ENCODE measurements at regions not wholly inside any gene's neighbourhood (a gene's known extent, or its start where the extent isn't known, plus 50 kb on each side); places are given as distances from the start of the nearest gene placed in this dataset.

- H3K4me1 ChIP-seq (ENCODE audit: insufficient read depth, low read length) = no peaks in the 10 kb centered on the region
- no peak overlapping the region for H3K27ac Mint-ChIP-seq
- ChIA-PET CTCF (interaction anchor here (1.6 kb wide), 1 partner anchor 31 kb away, joined by 3 read pairs; no protein-coding TSS in a partner anchor), POLR2A (no interaction called here)
- no peaks in the 10 kb centered on the region for H3K4me1 Mint-ChIP-seq (ENCODE audit: low read depth)
- H3K36me3 ChIP-seq (ENCODE audit: insufficient read depth, low read length) = no peaks in the 10 kb centered on the region
- H3K4me3 Mint-ChIP-seq = no peak overlapping the region
- DNase-seq (no peak), ATAC-seq (ENCODE audit: poor library complexity) (no peak)
- no peak overlapping the region for H3K27ac ChIP-seq (ENCODE audit: low read depth in 1 of 2, low read length in 2 of 2)
- H3K27me3 ChIP-seq (ENCODE audit: control insufficient read depth in 1 of 2, insufficient read depth in 2 of 2, low read length in 2 of 2) = no peaks in the 10 kb centered on the region
- TF ChIP-seq CTCF (IDR thresholded peaks at IDR 0.05) = no peak
- H3K9me3 ChIP-seq (ENCODE audit: control insufficient read depth in 1 of 2, insufficient read depth in 1 of 2, low read length in 2 of 2) = no peaks in the 10 kb centered on the region
- intact Hi-C loops (cut with DNase I, micrococcal nuclease) = no loop called here
- no peaks in the 10 kb centered on the region for H3K36me3 Mint-ChIP-seq (ENCODE audit: low read depth)
- peaks cover 12% of the 10 kb centered on the region for H3K27me3 Mint-ChIP-seq
- no peaks in the 10 kb centered on the region for H3K9me3 Mint-ChIP-seq
- no peak overlapping the region for H3K4me3 ChIP-seq (ENCODE audit: low read length)
Measured at GRCh38 chr5:68751661-68752060, 342.2 kb upstream of the SLC30A5 start.

- Histone ChIP-seq H3K4me1 (ENCODE audit: insufficient read depth, low read length) (no peaks in the 10 kb centered on the region), H3K4me3 (ENCODE audit: low read length) (no peak overlapping the region), H3K36me3 (ENCODE audit: insufficient read depth, low read length) (no peaks in the 10 kb centered on the region), H3K27me3 (ENCODE audit: control insufficient read depth in 1 of 2, insufficient read depth in 2 of 2, low read length in 2 of 2) (no peaks in the 10 kb centered on the region), H3K27ac (ENCODE audit: low read depth in 1 of 2, low read length in 2 of 2) (no peak overlapping the region), H3K9me3 (ENCODE audit: control insufficient read depth in 1 of 2, insufficient read depth in 1 of 2, low read length in 2 of 2) (no peaks in the 10 kb centered on the region)
- TF ChIP-seq CTCF (IDR thresholded peaks at IDR 0.05) = no peak
- CTCF ChIA-PET = no interaction called here
- Mint-ChIP-seq H3K27ac (no peak overlapping the region), H3K4me3 (no peak overlapping the region), H3K36me3 (ENCODE audit: low read depth) (no peaks in the 10 kb centered on the region), H3K27me3 (peaks cover 12% of the 10 kb centered on the region), H3K9me3 (no peaks in the 10 kb centered on the region), H3K4me1 (ENCODE audit: low read depth) (no peaks in the 10 kb centered on the region)
- ATAC-seq (ENCODE audit: poor library complexity) (no peak), DNase-seq (no peak)
- POLR2A ChIA-PET = no interaction called here
- intact Hi-C loops (cut with DNase I, micrococcal nuclease) = no loop called here
Measured at GRCh38 chr5:68754536-68754935, 339.3 kb upstream of the SLC30A5 start.

GRCh38 chr5:68755293-68755692 is 338.5 kb upstream of the SLC30A5 start:
- H3K4me1 Mint-ChIP-seq (ENCODE audit: low read depth) = no peaks in the 10 kb centered on the region
- no peaks in the 10 kb centered on the region for H3K9me3 Mint-ChIP-seq
- H3K4me3 ChIP-seq (ENCODE audit: low read length) = no peak overlapping the region
- no peak overlapping the region for H3K4me3 Mint-ChIP-seq
- H3K9me3 ChIP-seq (ENCODE audit: control insufficient read depth in 1 of 2, insufficient read depth in 1 of 2, low read length in 2 of 2) = no peaks in the 10 kb centered on the region
- intact Hi-C loops (cut with DNase I, micrococcal nuclease) = no loop called here
- DNase-seq (no peak), ATAC-seq (ENCODE audit: poor library complexity) (no peak)
- H3K36me3 ChIP-seq (ENCODE audit: insufficient read depth, low read length) = no peaks in the 10 kb centered on the region
- H3K27ac Mint-ChIP-seq = no peak overlapping the region
- H3K27me3 ChIP-seq (ENCODE audit: control insufficient read depth in 1 of 2, insufficient read depth in 2 of 2, low read length in 2 of 2) = no peaks in the 10 kb centered on the region
- ChIA-PET POLR2A (no interaction called here), CTCF (no interaction called here)
- no peaks in the 10 kb centered on the region for H3K36me3 Mint-ChIP-seq (ENCODE audit: low read depth)
- no peak overlapping the region for H3K27ac ChIP-seq (ENCODE audit: low read depth in 1 of 2, low read length in 2 of 2)
- no peak for TF ChIP-seq CTCF (IDR thresholded peaks at IDR 0.05)
- no peaks in the 10 kb centered on the region for H3K4me1 ChIP-seq (ENCODE audit: insufficient read depth, low read length)
- H3K27me3 Mint-ChIP-seq = peaks cover 6% of the 10 kb centered on the region

All from CD4-positive, alpha-beta T cell (primary cell).